OCI-LY3 (cell line): ENCODE measurements at regions not wholly inside any gene's neighbourhood (a gene's known extent, or its start where the extent isn't known, plus 50 kb on each side); places are given as distances from the start of the nearest gene placed in this dataset.
A peak's percentile ranks its signal among the peaks of the same experiment; 100 is the strongest.

Source experiments
- H2AFZ ChIP-seq: fragments of 200-600, 300-600 bp; shearing (Covaris generic); 2 replicates; pipeline ENCODE4 v1.6.0; 2014; ENCODE audit warnings: antibody characterized with exemption, low read depth, low read length
- H3K27ac ChIP-seq: fragments of 200-600, 300-600 bp; sonication (generic); 2 replicates; pipeline ENCODE4 v1.5.1; 2014; ENCODE audit warnings: mild to moderate bottlenecking, low read length, moderate library complexity, mixed read lengths
- H3K27me3 ChIP-seq: fragments of 200-600, 300-600 bp; sonication (generic); 2 replicates; pipeline ENCODE4 v1.6.1; 2014; ENCODE audit warnings: low read depth, low read length, mixed read lengths
- H3K36me3 ChIP-seq: fragments of 200-600, 300-600 bp; sonication (generic); replicated peaks from 2 replicates; pipeline ENCODE3; 2014; ENCODE audit warnings: low read depth, low read length, mixed read lengths
- H3K4me1 ChIP-seq: fragments of 300-600, 200-600 bp; sonication (generic); 2 replicates; pipeline ENCODE4 v1.6.1; 2014; ENCODE audit warnings: low read length, mixed read lengths
- H3K4me2 ChIP-seq: fragments of 200-600, 300-600 bp; sonication (generic); 2 replicates; pipeline ENCODE4 v1.6.1; 2014; ENCODE audit warnings: low read length, mixed read lengths
- H3K4me3 ChIP-seq: fragments of 300-600, 200-600 bp; sonication (generic); 2 replicates; pipeline ENCODE4 v1.5.1; 2014; ENCODE audit warnings: antibody characterized with exemption, mild to moderate bottlenecking, low read length, moderate library complexity
- H3K79me2 ChIP-seq: fragments of 300-600, 200-600 bp; shearing (Covaris generic); 2 replicates; pipeline ENCODE4 v1.6.1; 2014; ENCODE audit warnings: mild to moderate bottlenecking, low read length, mixed read lengths
- H3K9ac ChIP-seq: fragments of 300-600, 200-600 bp; shearing (Covaris generic); 2 replicates; pipeline ENCODE4 v1.6.0; 2014; ENCODE audit warnings: mild to moderate bottlenecking, low read length, moderate library complexity
- H3K9me3 ChIP-seq: fragments of 200-600, 300-600 bp; shearing (Covaris generic); 2 replicates; pipeline ENCODE4 v1.6.1; 2014; ENCODE audit warnings: low read length, mixed read lengths; ENCODE audit not compliant: insufficient read depth
- H4K20me1 ChIP-seq: fragments of 200-600, 300-600 bp; sonication (generic); 2 replicates; pipeline ENCODE4 v1.6.1; 2016; ENCODE audit warnings: low read length, mixed read lengths; ENCODE audit not compliant: insufficient read depth
- CTCF ChIP-seq: fragments of 200-600, 300-600 bp; sonication (generic); IDR thresholded peaks from 2 replicates; pipeline ENCODE4 v1.5.1; 2014; ENCODE audit warnings: antibody characterized with exemption, low read length, low read depth
- EZH2phosphoT487 ChIP-seq: fragments of 200-600 bp; shearing (Covaris generic); IDR thresholded peaks from 2 replicates; pipeline ENCODE4 v1.6.1; 2018; ENCODE audit warnings: antibody characterized with exemption, mixed run types, low read depth

DNA sequence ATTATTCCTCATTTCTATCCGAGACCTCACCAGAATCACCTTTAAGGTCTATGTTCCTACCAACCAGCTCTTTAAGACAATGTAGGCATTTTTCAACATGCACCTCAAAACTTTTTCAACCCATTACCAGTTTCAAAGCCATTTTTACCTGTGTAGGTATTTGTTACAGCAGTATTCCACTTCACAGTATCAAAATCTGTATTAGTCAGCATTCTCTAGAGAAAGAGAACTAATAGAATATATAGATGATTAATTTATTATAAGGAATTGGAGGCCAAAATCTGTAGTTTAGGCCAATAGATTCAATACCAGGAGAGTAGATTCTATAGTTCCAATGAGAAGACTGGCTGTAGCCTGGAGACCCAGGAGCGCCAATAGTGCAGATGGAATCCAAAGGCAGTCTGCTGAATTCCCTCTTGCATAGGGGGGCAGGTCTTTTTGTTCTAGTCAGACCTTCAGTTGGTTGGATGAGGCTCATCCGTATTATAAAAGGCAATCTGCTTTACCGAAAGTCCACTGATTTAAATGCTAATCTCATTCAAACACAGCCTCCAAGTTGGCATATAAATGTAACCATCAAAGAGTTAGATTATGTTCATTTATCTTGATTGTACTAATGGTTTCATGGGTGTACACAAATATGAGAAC, 151.6 kb upstream of the SYT1 start:
- H3K9ac ChIP-seq = no peak overlapping the region
- H3K4me3 ChIP-seq = no peak overlapping the region
- H3K27me3 ChIP-seq = no peaks in the 10 kb centered on the region
- no peaks in the 10 kb centered on the region for H3K79me2 ChIP-seq
- no peak overlapping the region for H2AFZ ChIP-seq
- no peak overlapping the region for H3K4me2 ChIP-seq
- H4K20me1 ChIP-seq = no peaks in the 10 kb centered on the region
- H3K36me3 ChIP-seq = no peaks in the 10 kb centered on the region
- TF ChIP-seq EZH2phosphoT487 = no peak
- TF ChIP-seq CTCF = no peak
- no peak overlapping the region for H3K27ac ChIP-seq
- H3K4me1 ChIP-seq = no peaks in the 10 kb centered on the region
- no peaks in the 10 kb centered on the region for H3K9me3 ChIP-seq

- no peak overlapping the region for H3K4me2 ChIP-seq
- H3K36me3 ChIP-seq = no peaks in the 10 kb centered on the region
- no peak overlapping the region for H3K27ac ChIP-seq
- H3K4me1 ChIP-seq = no peaks in the 10 kb centered on the region
- no peaks in the 10 kb centered on the region for H4K20me1 ChIP-seq
- TF ChIP-seq EZH2phosphoT487 (no peak), CTCF (no peak)
- H3K4me3 ChIP-seq = no peak overlapping the region
- 0 out of 2 replicates have a peak overlapping the region, but pooled peaks have one; percentile 18 for H2AFZ ChIP-seq
- no peaks in the 10 kb centered on the region for H3K27me3 ChIP-seq
- H3K9me3 ChIP-seq = no peaks in the 10 kb centered on the region
- H3K79me2 ChIP-seq = no peaks in the 10 kb centered on the region
- no peak overlapping the region for H3K9ac ChIP-seq
Observed at GRCh38 chr12:78719721-78720120, 144.9 kb upstream of the SYT1 start.

- Histone ChIP-seq H3K9me3 (no peaks in the 10 kb centered on the region), H3K9ac (no peak overlapping the region), H3K27me3 (no peaks in the 10 kb centered on the region), H2AFZ (peak overlapping the region; percentile 54; the same call in 1 of the 2 replicates), H3K4me2 (no peak overlapping the region), H3K4me1 (no peaks in the 10 kb centered on the region), H3K4me3 (no peak overlapping the region), H3K27ac (no peak overlapping the region), H3K36me3 (no peaks in the 10 kb centered on the region), H3K79me2 (no peaks in the 10 kb centered on the region), H4K20me1 (no peaks in the 10 kb centered on the region)
- TF ChIP-seq EZH2phosphoT487 = no peak
- no peak for TF ChIP-seq CTCF
Observed at GRCh38 chr12:78721906-78722305, 142.7 kb upstream of the SYT1 start.

DNA sequence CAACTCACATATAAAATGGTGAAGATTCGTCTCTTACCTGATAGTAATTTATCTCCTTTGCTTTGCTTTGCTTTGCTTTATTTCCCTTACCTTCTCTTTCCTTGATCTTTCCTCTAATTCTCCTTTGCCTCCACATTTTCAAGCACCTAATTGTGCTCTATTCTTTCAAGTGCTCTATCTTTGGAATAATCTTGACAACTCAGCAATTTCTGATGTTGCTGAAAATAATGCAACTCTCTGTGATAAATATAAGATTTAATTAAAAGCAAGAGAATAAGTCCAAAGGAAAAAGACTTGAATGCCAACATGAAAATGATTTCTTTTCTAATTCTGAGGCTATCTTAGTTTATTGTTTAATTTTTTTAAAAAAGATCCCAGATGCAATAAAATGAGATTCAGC, 139.5 kb upstream of the SYT1 start:
- Histone ChIP-seq H3K27me3 (no peaks in the 10 kb centered on the region), H3K9ac (no peak overlapping the region)
- TF ChIP-seq CTCF (no peak), EZH2phosphoT487 (no peak)

More for the DNA sequence above, 139.5 kb upstream of the SYT1 start:
- Histone ChIP-seq H3K4me3 (no peak overlapping the region), H3K36me3 (no peaks in the 10 kb centered on the region), H3K4me1 (no peaks in the 10 kb centered on the region), H2AFZ (no peak overlapping the region), H3K79me2 (no peaks in the 10 kb centered on the region), H4K20me1 (no peaks in the 10 kb centered on the region), H3K27ac (no peak overlapping the region), H3K4me2 (no peak overlapping the region), H3K9me3 (no peaks in the 10 kb centered on the region)
